Fibroblast of skin of scalp (primary cell): ENCODE measurements at regions not wholly inside any gene's neighbourhood (a gene's known extent, or its start where the extent isn't known, plus 50 kb on each side); places are given as distances from the start of the nearest gene placed in this dataset.

Experiments
- DNase-seq: peaks from one replicate; pipeline ENCODE4 v3.0.0-alpha.2; 2013

DNA sequence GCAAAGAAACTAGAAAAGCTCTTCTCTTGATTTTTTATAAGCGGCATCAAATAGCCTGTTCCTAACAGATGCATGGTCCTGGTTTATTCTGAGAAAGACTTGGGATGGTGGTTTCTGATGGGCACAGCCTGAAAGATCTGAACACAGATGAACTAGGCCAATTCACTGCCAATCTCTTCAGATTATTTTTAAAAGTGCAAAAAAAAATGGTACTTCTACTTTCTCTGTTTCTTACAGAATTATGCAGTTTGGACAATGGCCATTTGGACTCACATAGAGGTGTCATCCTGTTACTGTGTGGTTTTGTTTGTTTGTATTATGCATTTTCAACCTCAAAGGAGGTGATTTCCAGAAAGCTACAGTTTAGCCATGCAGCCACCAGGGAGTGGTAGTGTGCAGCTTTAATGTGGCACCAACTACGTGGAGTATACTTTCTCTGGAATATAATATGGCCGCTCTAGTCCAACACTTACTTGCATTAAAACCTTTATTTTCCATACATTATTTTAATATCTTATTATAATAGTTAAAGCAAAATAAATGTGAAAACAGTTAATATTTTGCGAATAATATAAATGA lies 469.8 kb upstream of the KIRREL3 start:
- DNase-seq: no peak

DNA sequence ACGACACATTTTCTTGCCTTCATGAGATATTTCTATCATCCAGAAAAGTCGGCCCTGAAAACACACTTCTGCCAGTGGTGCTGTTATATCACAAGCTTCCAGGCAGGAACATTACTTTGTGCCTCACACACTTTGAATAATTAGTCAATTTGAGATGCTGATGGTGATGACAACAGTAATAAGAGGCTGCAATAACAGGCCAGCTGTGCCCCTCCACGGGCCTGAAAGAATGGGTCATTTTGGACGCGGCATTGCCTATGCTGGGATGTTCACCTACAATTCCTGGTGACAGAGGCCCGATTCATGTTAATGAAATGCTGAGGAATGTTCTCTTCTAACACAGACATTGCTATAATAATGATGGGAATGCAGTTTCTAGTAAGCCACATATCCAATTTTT lies 463.8 kb upstream of the KIRREL3 start:
- no peak for DNase-seq

DNA sequence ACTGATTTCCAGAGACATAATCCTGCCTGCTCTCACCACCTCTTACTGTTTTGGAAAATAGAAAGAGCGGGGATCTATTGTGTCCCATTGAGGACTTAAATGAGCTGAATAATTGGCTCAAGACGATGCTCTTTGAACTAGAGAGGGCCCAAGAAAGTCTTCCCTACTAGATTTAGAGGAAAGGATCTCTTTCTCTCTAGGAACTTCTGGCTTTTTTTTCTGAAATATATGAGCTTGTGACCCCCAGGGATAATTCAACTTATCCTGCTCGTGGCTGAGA lies 461.4 kb upstream of the KIRREL3 start:
- no peak for DNase-seq

DNA sequence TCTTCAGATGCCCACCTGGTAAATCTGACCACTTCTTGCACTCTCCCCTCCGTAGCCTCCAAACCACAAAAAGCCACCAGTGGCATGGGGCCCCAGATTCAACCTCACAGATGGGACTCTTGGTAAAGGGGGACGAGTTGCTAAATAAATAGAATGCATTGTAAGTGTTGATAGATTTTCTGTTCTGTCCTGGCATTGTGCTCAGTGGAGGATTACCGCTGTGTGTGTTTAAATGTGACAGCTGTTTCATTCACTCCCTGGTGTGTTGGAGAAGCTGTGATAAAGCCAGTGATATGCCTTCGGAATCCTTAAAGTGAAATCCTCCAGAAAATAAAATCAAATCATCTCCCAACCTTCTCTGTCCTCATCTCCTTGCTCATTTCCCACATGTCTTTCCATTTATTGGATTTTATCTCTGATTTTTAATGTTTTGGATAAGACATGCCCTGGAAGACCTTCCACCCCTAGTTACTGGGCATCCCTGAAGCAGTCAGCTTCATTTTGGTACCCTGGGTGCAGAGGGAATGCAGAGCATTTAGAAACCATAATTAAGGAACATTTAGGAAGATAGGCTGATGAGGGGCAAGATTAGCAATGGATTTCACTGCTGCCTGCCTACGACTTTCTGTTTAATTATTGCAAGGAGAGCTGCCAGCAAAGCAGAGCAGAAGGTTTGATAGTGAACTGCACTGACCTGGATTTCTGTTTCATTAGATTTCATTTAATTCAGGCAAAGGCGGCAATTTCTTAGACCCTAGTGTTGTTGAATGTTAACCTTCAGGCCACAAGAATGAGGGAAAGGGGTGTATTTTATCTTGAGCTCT lies 460.9 kb upstream of the KIRREL3 start:
- no peak for DNase-seq

DNA sequence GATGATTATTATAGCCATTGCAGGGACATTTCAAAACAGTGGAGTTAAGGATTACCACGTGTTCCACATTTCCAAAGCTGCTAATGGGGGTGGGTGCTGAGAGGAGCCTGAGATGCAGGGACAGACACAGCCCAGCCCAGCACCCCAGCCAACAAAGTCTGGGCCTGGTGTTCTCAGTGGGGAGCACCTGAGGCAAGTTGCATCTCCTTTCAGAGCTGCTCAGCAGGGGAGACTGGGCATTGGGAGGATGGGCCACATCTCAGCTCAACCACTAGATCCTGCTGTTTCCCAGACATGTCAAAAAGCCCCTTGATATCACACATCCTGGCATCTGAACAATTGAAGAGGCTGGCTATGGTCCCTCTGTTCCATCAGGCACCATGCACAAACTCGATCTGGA lies 458.0 kb upstream of the KIRREL3 start:
- DNase-seq: no peak

DNA sequence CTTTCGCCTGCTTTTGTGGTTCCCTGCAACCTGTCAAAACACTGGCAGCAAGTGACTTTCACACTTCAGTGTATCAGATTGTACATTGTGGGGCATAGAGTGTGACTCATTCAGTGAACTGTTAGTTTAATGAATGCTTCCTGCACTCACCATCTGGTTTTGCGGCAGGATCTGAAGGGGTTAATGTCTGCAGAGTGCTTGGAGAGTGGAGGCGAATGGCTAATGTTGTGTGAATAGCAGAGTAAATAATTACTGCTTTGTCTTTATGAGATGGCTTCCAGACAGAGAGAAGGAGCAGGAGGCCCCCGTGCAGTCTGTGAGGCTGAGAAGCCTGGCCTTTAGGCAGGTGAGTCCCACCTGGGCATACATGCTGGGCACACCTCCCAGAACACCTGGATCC lies 454.3 kb upstream of the KIRREL3 start:
- no peak for DNase-seq

DNA sequence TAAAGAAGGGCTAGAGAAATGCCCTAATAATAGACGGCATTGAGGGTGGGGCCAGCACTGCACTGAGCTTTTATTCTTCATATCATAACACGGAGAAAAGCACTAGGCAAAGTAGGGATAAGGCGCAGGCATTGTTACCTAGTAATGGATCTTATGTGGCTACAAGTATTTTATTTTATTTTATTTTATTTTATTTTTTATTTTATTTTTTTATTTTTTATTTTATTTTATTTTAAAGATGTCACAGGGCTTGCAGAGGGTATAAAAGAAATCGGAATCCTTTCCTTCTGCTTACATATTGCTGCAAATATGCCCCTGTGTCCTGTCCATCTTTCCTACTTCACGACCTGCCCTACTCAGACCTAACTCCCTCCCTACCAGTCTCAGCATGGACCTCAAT lies 452.0 kb upstream of the KIRREL3 start:
- DNase-seq: no peak

DNA sequence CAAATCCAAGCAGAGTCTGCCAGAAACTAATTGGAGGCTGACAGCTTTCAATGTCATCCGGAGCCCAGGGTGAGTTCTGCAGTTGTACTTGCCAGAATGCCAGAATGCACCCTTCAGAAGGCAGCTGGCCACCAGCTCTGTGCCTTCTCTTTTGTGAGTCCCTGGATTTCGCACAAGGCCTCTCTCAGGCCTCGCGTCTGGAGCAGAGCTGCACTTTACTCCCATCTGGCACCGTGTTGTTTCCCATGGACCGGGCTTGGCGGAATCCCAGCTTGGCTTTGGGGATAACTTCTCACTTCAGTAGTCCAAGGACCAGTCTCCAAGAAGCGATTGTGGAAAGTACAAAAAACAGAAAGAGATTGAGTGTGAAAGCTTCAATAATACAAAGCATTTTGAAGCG lies 451.3 kb upstream of the KIRREL3 start:
- DNase-seq: no peak

DNA sequence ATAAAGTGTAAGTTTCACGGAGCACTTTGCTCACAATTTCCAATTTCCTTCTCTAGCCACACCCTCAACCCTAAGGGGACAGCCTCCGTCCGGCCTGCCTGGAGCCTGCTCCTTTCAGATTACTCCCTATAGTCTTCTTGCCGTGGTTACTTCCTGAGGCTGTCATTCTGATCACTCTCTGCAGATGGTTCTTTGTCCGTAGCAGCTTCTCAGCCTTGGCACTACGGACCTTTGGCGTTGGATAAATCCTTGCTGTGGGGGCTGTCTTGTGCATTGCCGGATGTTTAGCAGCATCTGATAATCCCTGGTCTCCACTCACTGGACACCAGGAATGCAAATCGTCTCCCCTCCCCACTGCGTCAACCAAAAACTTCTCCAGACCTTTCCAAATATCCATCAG lies 447.5 kb upstream of the KIRREL3 start:
- no peak for DNase-seq

DNA sequence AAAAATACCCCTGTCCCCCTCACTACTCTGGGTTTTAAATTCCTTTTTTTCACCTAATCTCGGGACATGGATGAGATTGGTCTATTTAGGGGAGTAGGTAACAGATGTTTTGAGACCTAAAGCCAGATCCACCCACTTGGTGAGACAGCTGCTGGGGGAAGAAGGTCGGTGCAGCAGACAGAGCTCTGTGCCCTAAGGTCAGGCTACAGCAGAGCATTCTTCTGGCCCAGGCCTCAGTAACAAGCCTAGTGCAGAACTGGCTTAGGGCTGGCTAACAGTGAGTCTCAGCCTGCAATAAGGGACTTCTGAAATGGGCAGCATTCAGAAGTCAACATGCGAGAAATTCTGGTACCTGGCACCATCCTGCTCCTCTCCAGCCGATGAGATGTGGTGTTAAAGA lies 444.9 kb upstream of the KIRREL3 start:
- no peak for DNase-seq

DNA sequence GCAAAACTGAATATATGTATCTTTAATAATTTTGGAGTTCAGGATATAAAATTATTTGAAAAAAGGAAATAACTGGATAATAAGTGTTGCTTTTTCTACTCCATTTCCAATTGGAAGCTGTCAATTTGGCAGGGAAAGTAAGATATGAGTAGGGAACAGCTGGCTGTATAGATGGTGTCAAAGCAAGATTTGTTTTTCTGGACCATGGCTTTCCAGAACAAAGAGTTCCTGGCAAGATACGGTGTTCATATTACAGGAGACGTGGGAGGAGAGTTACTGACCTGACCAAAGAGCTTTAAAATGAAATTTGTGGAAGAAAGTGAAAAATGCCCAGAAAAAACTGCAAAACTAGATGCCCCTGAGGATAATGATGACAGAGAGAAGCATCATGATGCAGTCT lies 442.7 kb upstream of the KIRREL3 start:
- DNase-seq: no peak

DNA sequence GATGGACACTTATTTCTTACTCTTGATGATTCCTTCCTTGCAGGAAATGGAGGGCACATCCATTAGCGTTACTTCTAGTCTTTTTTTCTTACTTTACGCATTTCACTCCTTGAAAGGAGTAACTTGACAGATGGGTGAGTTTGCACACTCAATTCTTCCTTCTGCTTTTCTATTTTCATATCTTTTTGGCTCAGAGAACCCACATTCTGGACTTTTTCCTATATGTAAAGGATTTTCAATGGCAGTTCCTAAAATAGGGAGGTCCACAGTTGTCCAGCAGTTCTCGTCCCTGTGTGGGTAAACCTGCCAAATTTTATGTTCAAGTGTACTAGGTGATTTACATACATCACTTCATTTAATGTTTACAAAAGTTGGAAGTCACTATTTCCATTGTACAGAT lies 440.0 kb upstream of the KIRREL3 start:
- no peak for DNase-seq

DNA sequence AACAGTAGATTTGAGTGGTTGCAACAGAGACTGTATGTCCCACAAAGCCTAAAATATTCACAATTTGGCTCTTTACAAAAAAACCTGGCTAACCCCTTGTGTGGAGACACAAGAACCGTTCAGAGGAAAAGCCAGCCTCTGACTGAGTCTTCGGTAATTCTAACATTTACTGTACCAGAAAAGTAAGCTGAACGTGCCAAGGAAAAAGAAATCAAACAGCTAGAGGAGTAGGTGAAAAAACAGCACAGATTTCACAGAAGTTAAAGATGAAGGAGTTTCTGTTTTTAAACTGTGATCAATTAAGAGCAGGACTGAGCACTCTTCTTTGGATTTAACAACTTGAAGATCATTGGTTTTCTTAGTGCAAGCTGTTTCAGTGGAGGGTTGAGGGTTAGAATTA lies 424.7 kb upstream of the KIRREL3 start:
- no peak for DNase-seq

DNA sequence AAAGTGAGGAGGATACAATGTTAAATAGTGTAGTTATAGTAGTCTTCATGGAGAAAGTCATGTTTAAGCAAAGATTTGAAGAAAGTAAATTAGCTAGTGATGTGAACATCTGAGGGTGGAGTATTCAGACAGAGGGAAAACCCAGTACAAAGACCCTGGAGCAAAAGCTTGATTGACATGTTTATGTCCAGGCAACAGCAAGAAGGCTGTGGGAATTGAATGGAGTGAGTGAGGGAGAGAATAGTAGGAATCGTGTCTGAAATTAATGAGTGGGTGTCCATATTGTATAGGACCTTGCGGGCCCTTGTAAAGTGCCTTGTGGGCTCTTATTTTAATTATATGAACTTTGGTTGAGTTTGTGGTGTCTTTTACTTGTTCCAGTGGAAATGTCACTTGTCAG lies 424.1 kb upstream of the KIRREL3 start:
- DNase-seq: no peak

DNA sequence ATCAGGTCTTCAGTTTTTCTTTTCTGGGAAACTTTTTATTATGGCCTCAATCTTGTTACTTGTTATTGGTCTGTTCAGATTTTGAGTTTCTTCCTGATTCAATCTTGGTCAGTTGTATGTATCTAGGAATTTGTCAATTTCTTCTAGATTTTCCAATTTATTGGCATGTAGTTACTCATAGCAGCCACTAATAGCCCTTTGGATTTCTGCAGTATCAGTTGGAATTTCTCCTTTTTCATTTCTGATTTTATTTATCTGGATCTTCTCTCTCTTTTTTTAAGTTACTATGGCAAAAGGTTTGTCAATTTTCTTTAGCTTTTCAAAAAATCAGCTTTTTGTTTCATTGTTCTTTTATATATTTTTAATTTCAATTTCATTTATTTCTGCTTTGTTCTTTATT lies 419.6 kb upstream of the KIRREL3 start:
- DNase-seq: no peak

DNA sequence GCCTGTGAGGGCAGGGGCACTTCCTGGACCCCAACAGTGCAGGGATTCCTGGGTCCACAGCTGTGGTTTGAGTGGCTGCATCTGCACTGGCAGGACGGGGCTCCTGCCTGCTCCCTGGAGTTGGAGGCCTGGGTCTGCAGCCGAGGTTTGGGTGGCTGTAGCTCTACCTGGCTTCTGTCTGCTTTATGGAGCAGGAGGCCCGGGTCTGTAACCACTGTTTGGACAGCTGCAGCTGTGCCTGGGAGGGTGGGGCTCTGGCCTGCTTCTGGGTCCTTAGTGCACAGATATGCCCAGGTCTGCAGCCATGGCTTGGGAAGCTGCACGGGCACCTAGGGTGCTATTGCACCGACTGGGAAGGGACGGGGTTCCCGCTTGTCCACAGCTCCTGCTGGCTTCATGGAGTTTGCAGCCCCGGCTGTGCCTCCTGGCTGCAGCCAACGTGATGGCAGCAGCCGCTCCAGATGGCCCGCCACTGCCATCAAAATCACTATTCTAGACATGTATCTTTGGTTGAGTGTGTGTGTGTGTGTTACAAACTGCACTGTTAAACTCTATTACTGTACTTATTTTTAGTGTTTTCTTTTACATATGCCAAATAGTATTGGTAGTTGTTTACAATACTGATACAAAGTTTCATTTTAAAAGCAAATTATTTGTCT lies 412.3 kb upstream of the KIRREL3 start:
- DNase-seq: no peak

DNA sequence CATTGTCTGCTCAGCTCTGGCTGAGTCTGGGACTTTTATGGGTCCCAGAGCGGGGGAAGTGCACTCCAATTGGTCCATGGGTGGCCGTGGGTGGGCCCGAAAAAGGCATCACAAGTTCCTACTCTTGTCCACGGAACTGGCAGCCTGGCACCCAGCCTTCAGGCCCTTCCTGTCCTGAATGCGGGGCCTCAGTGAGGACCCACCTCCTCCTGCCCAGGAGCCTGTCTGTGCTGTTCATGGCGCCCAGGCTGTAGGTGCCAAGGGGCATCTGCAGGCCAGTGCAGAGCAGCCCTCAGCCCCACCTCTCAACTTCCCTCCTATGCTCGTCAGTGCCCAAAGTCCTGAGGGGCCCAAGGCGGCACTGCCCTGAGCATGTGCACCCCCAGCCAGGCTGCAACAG lies 411.7 kb upstream of the KIRREL3 start:
- no peak for DNase-seq

DNA sequence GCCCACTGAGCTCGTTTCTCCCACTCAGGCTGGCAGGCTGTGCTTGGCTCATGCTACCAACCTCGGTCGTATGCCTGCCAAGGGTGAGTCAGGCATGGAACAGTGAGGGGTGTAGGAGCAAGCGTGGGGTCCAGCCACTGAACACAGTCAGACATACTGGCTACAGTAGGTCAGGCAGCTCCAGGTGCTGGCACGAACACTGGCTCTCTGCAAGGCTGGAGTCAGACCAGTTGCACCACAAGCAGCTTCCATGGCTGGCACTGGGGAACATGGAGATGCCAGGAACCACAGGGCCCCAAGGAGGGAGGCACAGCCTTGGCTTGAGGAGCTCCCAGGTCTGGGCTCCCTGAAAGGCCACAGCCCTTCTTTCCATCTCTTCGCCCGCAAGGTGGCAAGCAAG lies 410.7 kb upstream of the KIRREL3 start:
- DNase-seq: no peak

DNA sequence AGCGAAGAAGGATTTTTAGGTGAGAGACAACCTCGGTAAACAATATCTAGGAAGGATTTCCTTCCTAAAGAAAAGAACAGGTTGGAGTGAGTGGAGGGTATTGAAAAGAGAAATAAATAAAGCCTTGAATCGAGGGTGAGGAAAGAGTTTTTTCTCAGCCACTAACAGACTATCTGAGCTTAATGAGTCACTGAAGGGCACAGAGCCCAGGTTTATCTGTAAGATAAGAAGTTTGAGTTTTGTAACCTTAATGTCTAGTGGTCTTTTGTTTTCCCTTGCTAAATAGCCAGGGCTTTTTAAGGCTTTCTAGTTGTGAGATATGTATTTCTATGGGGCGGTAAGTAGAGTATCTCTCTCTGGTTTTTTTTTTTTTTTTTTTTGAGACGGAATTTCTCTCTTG lies 394.5 kb upstream of the KIRREL3 start:
- DNase-seq: no peak

DNA sequence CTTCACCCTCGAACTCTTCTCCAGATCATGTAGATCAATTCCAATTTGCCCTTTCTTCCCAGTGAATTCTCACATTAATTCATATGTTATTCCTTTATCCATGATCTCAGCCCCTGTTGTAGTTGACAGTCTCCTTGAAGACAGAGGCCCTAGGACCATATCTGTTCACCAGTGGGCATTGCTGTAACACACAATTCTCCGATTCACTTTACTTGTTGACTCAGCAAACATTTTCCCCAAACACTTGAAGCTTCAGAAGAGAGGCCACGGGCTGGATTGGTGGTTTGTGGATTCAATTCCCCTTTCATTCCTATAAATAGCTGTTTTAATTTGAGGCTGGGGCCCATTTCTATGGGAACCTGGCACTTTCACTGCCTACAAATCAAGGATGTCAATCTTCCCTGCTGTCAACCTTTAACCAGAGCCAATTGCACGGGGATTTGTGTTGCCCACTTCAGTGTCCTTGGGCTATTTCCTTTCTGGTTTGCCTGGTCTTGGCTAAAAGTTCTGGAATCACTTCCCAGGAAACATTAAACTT lies 393.0 kb upstream of the KIRREL3 start:
- DNase-seq: no peak

DNA sequence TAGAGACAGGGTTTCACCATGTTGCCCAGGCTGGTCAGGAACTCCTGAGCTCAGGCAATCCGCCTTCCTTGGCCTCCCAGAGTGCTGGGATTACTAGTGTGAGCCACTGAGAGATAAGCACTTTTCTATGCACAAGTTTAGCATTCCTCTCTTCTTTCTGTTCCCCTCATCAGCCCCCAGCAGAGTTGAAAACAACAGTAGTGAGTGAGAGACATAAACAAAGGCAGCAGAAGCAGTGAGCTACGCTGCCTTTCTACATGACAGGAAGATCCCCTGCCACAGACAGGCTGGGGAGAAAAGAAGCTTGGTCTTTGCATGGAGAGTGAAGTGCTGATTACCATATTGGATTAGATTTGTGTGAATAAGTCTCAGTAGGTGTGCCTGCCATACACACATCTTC lies 392.0 kb upstream of the KIRREL3 start:
- no peak for DNase-seq

DNA sequence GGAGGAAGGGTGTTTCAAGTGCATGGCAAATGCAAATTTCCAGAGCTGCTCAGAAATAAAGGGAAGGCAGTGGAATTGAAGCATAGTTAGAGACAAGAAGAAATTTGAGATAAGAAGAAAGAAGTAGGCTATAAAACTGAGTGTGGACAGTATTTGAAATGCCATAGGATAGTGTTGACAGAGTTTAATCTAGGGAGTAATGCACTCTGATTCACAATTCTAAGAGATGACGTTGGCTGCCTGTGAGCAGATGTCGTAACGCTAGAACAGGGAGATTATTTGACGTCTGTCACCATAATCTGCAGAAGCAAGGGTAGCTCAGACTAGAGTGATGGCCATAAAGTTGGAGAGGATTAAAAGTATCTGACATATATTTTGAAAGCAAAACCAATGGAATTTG lies 389.9 kb upstream of the KIRREL3 start:
- DNase-seq: no peak

DNA sequence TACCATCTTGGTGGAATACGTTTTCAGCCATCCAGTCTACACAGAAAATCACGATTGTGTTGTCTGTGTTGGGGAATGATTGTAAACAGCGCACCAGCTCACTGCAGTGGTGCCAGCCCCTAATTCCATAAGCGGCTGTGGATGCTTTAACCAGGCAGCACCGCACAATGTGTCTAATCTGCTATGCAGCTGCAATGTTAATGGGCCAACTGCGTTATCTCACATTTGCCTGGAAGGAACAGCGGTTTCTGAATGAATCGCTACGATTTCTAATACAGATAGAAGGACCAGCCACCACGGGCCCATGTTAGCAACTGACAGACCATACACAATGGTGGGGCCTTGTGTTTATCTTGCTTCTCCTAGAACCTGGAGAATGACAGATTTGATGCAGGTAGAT lies 384.5 kb upstream of the KIRREL3 start:
- no peak for DNase-seq

DNA sequence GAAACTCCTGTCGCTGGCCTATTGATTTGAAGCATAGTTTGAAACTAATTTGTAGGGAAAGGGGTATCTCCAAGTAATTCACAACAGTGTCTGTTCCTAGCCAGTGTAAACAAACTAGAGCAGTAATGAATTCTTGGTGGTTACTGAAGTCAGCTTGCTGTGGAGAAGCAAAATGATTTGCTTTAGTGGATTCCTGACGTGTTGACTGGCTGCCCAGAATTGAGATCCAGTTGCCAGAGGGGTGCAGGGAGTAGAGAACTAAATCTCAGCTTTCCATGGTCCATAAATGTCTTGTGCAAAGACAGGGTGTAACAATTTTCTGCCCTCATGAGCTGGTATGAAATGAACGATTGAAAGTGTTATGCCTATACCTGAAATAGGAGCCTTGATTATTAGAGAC lies 382.5 kb upstream of the KIRREL3 start:
- DNase-seq: no peak
